A549 (cell line): ENCODE measurements at regions not wholly inside any gene's neighbourhood (a gene's known extent, or its start where the extent isn't known, plus 50 kb on each side); places are given as distances from the start of the nearest gene placed in this dataset.
"Not testable (repeated sequence)": the region's sequence is repeated elsewhere in the genome, so short reads cannot be mapped to it uniquely, and the experiment has no call there.

ENCODE experiments used
- ATAC-seq, 2 experiments: fragments of 200-7000 bp in 1 of 2; fragments of >200 bp in 1 of 2; cut with Nextera tagmentation in 1 of 2; cut with Tn5 transposase in 1 of 2; 3 replicates each; pipeline versions ENCODE4 v1.8.0 to v1.9.1; 2018 to 2020; ENCODE audit warnings: mild to moderate bottlenecking in 1 of 2, moderate library complexity in 1 of 2
- CTCF ChIA-PET: fragments of 300-600 bp; sonication (Branson Sonifier 250); formaldehyde crosslinking; extraction: SDS; loops from one replicate; lab custom pipeline; 2021; ENCODE audit warnings: antibody characterized with exemption, inconsistent platforms; lab: Yijun Ruan, JAX
- POLR2A ChIA-PET: fragments of 350-600 bp; formaldehyde crosslinking; extraction: SDS; loops from one replicate; lab custom pipeline; 2021; ENCODE audit warnings: antibody characterized with exemption, inconsistent platforms; lab: Yijun Ruan, JAX
- DNase-seq, 2 experiments: peaks; one replicate each; pipeline versions ENCODE4 v3.0.0 to v3.0.0-alpha.2; 2011 to 2016; ENCODE audit warnings: low read depth in 1 of 2, low spot score in 1 of 2
- FAIRE-seq: peaks from 2 replicates; lab custom pipeline; 2011; peaks lifted over from hg19 to GRCh38; lab: Jason Lieb, UNC
- H3K27ac ChIP-seq, 2 experiments: fragments of >200 bp; sonication (Bioruptor Twin); formaldehyde crosslinking; 3 replicates each; pipeline ENCODE4 v1.5.1; 2016 to 2017
- H3K4me1 ChIP-seq: fragments of >200 bp; sonication (Bioruptor Twin); formaldehyde crosslinking; 3 replicates; pipeline ENCODE4 v1.6.1; 2016
- H3K4me2 ChIP-seq: fragments of >200 bp; sonication (Bioruptor Twin); formaldehyde crosslinking; 3 replicates; pipeline ENCODE4 v1.6.1; 2016
- H3K4me3 ChIP-seq: fragments of >200 bp; sonication (Bioruptor Twin); formaldehyde crosslinking; 3 replicates; pipeline ENCODE4 v1.5.1; 2016
- H3K9me3 ChIP-seq: fragments of >200 bp; sonication (Bioruptor Twin); formaldehyde crosslinking; 3 replicates; pipeline ENCODE4 v1.6.1; 2016
- BCL3 ChIP-seq: fragments of >200 bp; sonication (Bioruptor Twin); formaldehyde crosslinking; IDR thresholded peaks from 3 replicates; pipeline ENCODE4 v1.6.1; 2016
- CTCF ChIP-seq: fragments of >200 bp; sonication (Bioruptor Twin); formaldehyde crosslinking; IDR thresholded peaks from 3 replicates; pipeline ENCODE4 v1.5.1; 2016
- EP300 ChIP-seq, 2 experiments: fragments of >200 bp; sonication (Bioruptor Twin); formaldehyde crosslinking; IDR thresholded peaks; 2 replicates in 1 of 2; 3 replicates in 1 of 2; pipeline ENCODE4 v1.6.1; 2016 to 2017
- FOSL2 ChIP-seq, 2 experiments: fragments of 450-650 bp in 1 of 2; fragments of >200 bp in 1 of 2; sonication (Bioruptor Twin) in 1 of 2; formaldehyde crosslinking; IDR thresholded peaks; 2 replicates each; pipeline versions ENCODE4 v1.5.0 to v1.6.1; 2016 to 2020; ENCODE audit warnings: mild to moderate bottlenecking in 1 of 2, moderate library complexity in 1 of 2
- GATA3 ChIP-seq: IDR thresholded peaks from 2 replicates; pipeline ENCODE4 v1.6.1; 2012; ENCODE audit warnings: borderline replicate concordance
- KDM1A ChIP-seq: fragments of 200-600 bp; sonication (generic); IDR thresholded peaks from 2 replicates; pipeline ENCODE4 v1.6.1; 2016; ENCODE audit warnings: low read depth, mild to moderate bottlenecking
- PBX3 ChIP-seq: IDR thresholded peaks from 2 replicates; pipeline ENCODE4 v1.6.1; 2012
- POLR2A ChIP-seq: IDR thresholded peaks from 2 replicates; pipeline ENCODE4 v1.6.1; 2012; ENCODE audit warnings: mild to moderate bottlenecking, low read length
- RAD21 ChIP-seq, 2 experiments: fragments of >200 bp in 1 of 2; sonication (Bioruptor Twin) in 1 of 2; formaldehyde crosslinking in 1 of 2; IDR thresholded peaks in 1 of 2; conservative IDR thresholded peaks in 1 of 2; 2 replicates in 1 of 2; 3 replicates in 1 of 2; pipeline ENCODE4 v1.6.1; 2012 to 2018; ENCODE audit warnings: inconsistent platforms in 1 of 2
- RNF2 ChIP-seq: fragments of 200-600 bp; sonication (generic); IDR thresholded peaks from 2 replicates; pipeline ENCODE4 v1.6.1; 2016; ENCODE audit warnings: low read depth, mild to moderate bottlenecking, antibody characterized with exemption, moderate library complexity, borderline replicate concordance
- SMC3 ChIP-seq: fragments of >200 bp; sonication (Bioruptor Twin); formaldehyde crosslinking; IDR thresholded peaks from 3 replicates; pipeline ENCODE4 v1.6.1; 2018; ENCODE audit warnings: inconsistent platforms
- TP53 ChIP-seq: fragments of 250-450 bp; sonication (Bioruptor Pico); IDR thresholded peaks from 2 replicates; pipeline ENCODE4 v1.5.0; 2021; ENCODE audit warnings: mild to moderate bottlenecking, moderate library complexity
- ZC3H11A ChIP-seq: fragments of 450-650 bp; IDR thresholded peaks from 2 replicates; pipeline ENCODE4 v1.6.1; 2014; ENCODE audit warnings: antibody characterized with exemption, mild to moderate bottlenecking
- ZFP36 ChIP-seq: fragments of 450-650 bp; IDR thresholded peaks from 2 replicates; pipeline ENCODE4 v1.6.1; 2014; ENCODE audit warnings: borderline replicate concordance; ENCODE audit not compliant: partially characterized antibody
- WGBS: methylation state at CpG from one replicate; pipeline ENCODE4 v1.1.6; 2017; ENCODE audit errors: missing lambda C conversion rate; 5-methylcytosine and 5-hydroxymethylcytosine counted together

GRCh38 chr1:117314951-117315350, 52.3 kb upstream of the MAN1A2 start:
- CTCF ChIA-PET, H3K4me1 ChIP-seq, FAIRE-seq, H3K27ac ChIP-seq, POLR2A ChIA-PET, ATAC-seq, DNase-seq, H3K4me3 ChIP-seq, H3K4me2 ChIP-seq, H3K9me3 ChIP-seq: not testable (repeated sequence)
- WGBS = 21% methylated on average over 2 of the region's 2 CpGs

- CTCF ChIA-PET = interaction anchor here (1.2 kb wide), 1 partner anchor 17 kb away, joined by 3 read pairs; no protein-coding TSS in a partner anchor
- Histone ChIP-seq H3K27ac (no peak overlapping the region), H3K9me3 (no peaks in the 10 kb centered on the region), H3K4me1 (no peaks in the 10 kb centered on the region), H3K4me2 (no peak overlapping the region), H3K4me3 (no peak overlapping the region)
- ATAC-seq (no peak), DNase-seq (no peak), FAIRE-seq (no peak)
- 41% methylated on average over 3 of the region's 3 CpGs for WGBS
- POLR2A ChIA-PET = no interaction called here
- TF ChIP-seq KDM1A = no peak
- TF ChIP-seq ZC3H11A = no peak
- TF ChIP-seq PBX3 = no peak
- TF ChIP-seq TP53 (CRISPR knock-in tag) = no peak
- no peak for TF ChIP-seq GATA3
- TF ChIP-seq ZFP36 = no peak
- no peak for TF ChIP-seq EP300 (IDR thresholded peaks at IDR 0.05)
Observed at GRCh38 chr1:117313555-117313954, 53.7 kb upstream of the MAN1A2 start.

- Histone ChIP-seq H3K27ac (no peak overlapping the region), H3K4me2 (no peak overlapping the region), H3K9me3 (no peaks in the 10 kb centered on the region), H3K4me3 (no peak overlapping the region), H3K4me1 (no peaks in the 10 kb centered on the region)
- CTCF ChIA-PET = interaction anchor here (0.8 to 1.2 kb wide), 2 partner anchors 9 to 18 kb away, joined by 3 read pairs; no protein-coding TSS in a partner anchor
- FAIRE-seq = no peak
- peak; percentile 70 to 84; a peak in 4 of 6 replicates for ATAC-seq
- WGBS = 8% methylated on average over 4 of the region's 4 CpGs
- TF ChIP-seq BCL3 (no peak), CTCF (0 out of 3 replicates have a peak, but pooled peaks have one; percentile 24), FOSL2 (IDR thresholded peaks at IDR 0.05) (no peak), FOSL2 (CRISPR knock-in tag; IDR thresholded peaks at IDR 0.05) (no peak), RNF2 (no peak), SMC3 (0 out of 3 replicates have a peak, but pooled peaks have one; percentile 12), POLR2A (no peak), RAD21 (conservative IDR thresholded peaks at IDR 0.05 in 1 of 2, IDR thresholded peaks at IDR 0.05 in 1 of 2) (peak; percentile 21 to 38; a peak in 2 of 5 replicates)
- DNase-seq = peak; percentile 28 to 42
- POLR2A ChIA-PET = no interaction called here
Observed at GRCh38 chr1:117312453-117313138, 54.7 kb upstream of the MAN1A2 start.
